ENCODE measurements at regions not wholly inside any gene's neighbourhood (a gene's known extent, or its start where the extent isn't known, plus 50 kb on each side); places are given as distances from the start of the nearest gene placed in this dataset.

GRCh38 chr14:95606266-95606665 lies 71.4 kb downstream of the GLRX5 start:
- no peak for DNase-seq
- POLR2A ChIA-PET (ENCODE audit: unreplicated experiment) = no interaction called here

DNA sequence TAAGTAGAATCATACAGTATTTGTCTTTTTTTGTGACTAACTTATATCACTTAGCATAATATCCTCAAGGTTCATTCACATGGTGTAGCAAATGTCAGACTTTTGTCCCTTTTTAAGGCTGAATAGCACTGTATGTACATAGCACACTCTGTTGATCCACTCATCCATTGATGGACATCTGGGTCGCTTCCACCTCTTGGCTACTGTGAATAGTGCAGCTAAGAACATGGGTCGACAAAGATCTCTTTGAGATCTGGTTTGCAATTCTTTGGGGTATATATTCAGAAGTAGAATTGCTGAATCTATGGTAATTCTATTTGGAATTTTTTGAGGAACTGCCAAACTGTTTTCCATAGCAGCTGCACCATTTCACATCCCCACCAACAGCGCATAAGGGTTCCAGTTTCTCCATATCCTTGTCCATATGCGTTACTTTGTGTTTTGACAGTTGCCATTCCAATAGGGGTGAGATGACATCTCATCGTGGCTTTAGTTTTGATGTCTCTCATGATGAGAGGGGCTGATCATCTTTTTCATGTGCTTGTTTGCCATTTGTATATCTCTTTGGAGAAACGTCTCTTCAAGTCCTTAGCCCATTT lies 73.9 kb downstream of the GLRX5 start:
- intact Hi-C loops (cut with micrococcal nuclease; ENCODE audit: unreplicated experiment) = no loop called here
- no peak for TF ChIP-seq EZH2 (IDR thresholded peaks at IDR 0.05; ENCODE audit: low read depth)
- TF ChIP-seq, protein P1, sequence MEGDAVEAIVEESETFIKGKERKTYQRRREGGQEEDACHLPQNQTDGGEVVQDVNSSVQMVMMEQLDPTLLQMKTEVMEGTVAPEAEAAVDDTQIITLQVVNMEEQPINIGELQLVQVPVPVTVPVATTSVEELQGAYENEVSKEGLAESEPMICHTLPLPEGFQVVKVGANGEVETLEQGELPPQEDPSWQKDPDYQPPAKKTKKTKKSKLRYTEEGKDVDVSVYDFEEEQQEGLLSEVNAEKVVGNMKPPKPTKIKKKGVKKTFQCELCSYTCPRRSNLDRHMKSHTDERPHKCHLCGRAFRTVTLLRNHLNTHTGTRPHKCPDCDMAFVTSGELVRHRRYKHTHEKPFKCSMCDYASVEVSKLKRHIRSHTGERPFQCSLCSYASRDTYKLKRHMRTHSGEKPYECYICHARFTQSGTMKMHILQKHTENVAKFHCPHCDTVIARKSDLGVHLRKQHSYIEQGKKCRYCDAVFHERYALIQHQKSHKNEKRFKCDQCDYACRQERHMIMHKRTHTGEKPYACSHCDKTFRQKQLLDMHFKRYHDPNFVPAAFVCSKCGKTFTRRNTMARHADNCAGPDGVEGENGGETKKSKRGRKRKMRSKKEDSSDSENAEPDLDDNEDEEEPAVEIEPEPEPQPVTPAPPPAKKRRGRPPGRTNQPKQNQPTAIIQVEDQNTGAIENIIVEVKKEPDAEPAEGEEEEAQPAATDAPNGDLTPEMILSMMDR (conservative IDR thresholded peaks at IDR 0.05) = no peak
- Histone ChIP-seq H3K4me2 (no peak overlapping the region), H3K4me3 (no peak overlapping the region), H3K79me2 (ENCODE audit: low read depth) (no peaks in the 10 kb centered on the region), H4K20me1 (ENCODE audit: insufficient read depth) (no peaks in the 10 kb centered on the region), H3K9me3 (ENCODE audit: insufficient read depth, low read depth) (no peaks in the 10 kb centered on the region), H3K27me3 (ENCODE audit: insufficient read depth, low read depth) (peaks cover 66% of the 10 kb centered on the region), H2AFZ (no peak overlapping the region), H3K9me2 (ENCODE audit: insufficient read depth) (no peaks in the 10 kb centered on the region), H3K27ac (no peak overlapping the region), H3F3A (ENCODE audit: insufficient read depth, low read depth) (no peaks in the 10 kb centered on the region), H3K4me1 (replicated peaks; ENCODE audit: insufficient read depth) (no peaks in the 10 kb centered on the region), H3K36me3 (ENCODE audit: low read depth) (no peaks in the 10 kb centered on the region)
- BruUV-seq (replicated peaks) = no TSS peak
- ChIA-PET POLR2A (ENCODE audit: unreplicated experiment) (no interaction called here), CTCF (no interaction called here)
- no peak for DNase-seq

More at GRCh38 chr14:95606266-95606665, 71.4 kb downstream of the GLRX5 start:
- no peak overlapping the region for H2AFZ ChIP-seq
- H3K9me3 ChIP-seq (ENCODE audit: insufficient read depth, low read depth) = no peaks in the 10 kb centered on the region
- H3K4me3 ChIP-seq = no peak overlapping the region
- TF ChIP-seq, protein P1 (conservative IDR thresholded peaks at IDR 0.05) = no peak
- TF ChIP-seq EZH2 (IDR thresholded peaks at IDR 0.05; ENCODE audit: low read depth) = no peak
- no peaks in the 10 kb centered on the region for H3K79me2 ChIP-seq (ENCODE audit: low read depth)
- no peaks in the 10 kb centered on the region for H3K9me2 ChIP-seq (ENCODE audit: insufficient read depth)
- H4K20me1 ChIP-seq (ENCODE audit: insufficient read depth) = no peaks in the 10 kb centered on the region
- H3K4me1 ChIP-seq (replicated peaks; ENCODE audit: insufficient read depth) = no peaks in the 10 kb centered on the region
- no peak overlapping the region for H3K27ac ChIP-seq
- H3K36me3 ChIP-seq (ENCODE audit: low read depth) = no peaks in the 10 kb centered on the region
- no peak overlapping the region for H3K4me2 ChIP-seq
- H3K27me3 ChIP-seq (ENCODE audit: insufficient read depth, low read depth) = peaks cover 55% of the 10 kb centered on the region
- CTCF ChIA-PET = no interaction called here
- H3F3A ChIP-seq (ENCODE audit: insufficient read depth, low read depth) = no peaks in the 10 kb centered on the region
- no TSS peak for BruUV-seq (replicated peaks)
- intact Hi-C loops (cut with micrococcal nuclease; ENCODE audit: unreplicated experiment) = no loop called here

DNA sequence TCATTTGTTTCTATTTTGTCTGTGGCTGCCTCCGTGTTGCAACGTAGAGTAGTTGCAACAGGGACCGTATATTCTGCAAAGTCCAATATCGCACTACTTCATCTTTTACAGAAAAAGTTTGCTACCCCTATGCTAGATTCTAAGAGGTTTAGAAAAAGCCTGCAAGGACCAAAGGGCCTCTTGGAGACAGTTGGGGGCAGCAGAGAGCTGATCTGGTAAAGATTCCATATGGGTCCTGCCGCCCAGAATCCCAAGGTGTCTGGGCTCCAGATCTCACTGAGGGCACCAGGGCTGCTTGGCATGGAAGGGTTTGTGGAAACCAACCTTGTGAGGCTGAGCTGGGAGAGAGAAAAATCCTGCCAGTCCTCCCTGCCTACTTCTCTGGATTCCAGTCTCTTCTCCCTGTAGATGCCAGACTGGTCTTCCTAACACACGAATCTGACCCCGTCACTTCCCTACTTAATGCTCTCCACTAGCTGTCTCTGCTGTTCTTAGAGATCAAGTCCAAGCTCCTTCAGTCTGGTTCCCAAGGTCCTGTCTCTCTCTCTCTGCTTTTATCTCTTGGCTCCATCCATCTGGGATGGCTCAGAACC lies 74.6 kb downstream of the GLRX5 start:
- H3K27me3 ChIP-seq (ENCODE audit: insufficient read depth, low read depth) = peaks cover 65% of the 10 kb centered on the region
- no peak for TF ChIP-seq EZH2 (IDR thresholded peaks at IDR 0.05; ENCODE audit: low read depth)
- TF ChIP-seq, protein P1 (conservative IDR thresholded peaks at IDR 0.05) = peak; percentile 46
- intact Hi-C loops (cut with micrococcal nuclease; ENCODE audit: unreplicated experiment) = no loop called here
- H3K4me2 ChIP-seq = no peak overlapping the region
- H4K20me1 ChIP-seq (ENCODE audit: insufficient read depth) = no peaks in the 10 kb centered on the region
- no peaks in the 10 kb centered on the region for H3F3A ChIP-seq (ENCODE audit: insufficient read depth, low read depth)
- no peak for DNase-seq
- H3K36me3 ChIP-seq (ENCODE audit: low read depth) = no peaks in the 10 kb centered on the region
- H3K4me1 ChIP-seq (replicated peaks; ENCODE audit: insufficient read depth) = no peaks in the 10 kb centered on the region
- no TSS peak for BruUV-seq (replicated peaks)
- no peaks in the 10 kb centered on the region for H3K79me2 ChIP-seq (ENCODE audit: low read depth)
- no peak overlapping the region for H3K4me3 ChIP-seq
- no peaks in the 10 kb centered on the region for H3K9me2 ChIP-seq (ENCODE audit: insufficient read depth)
- no peak overlapping the region for H3K27ac ChIP-seq
- H3K9me3 ChIP-seq (ENCODE audit: insufficient read depth, low read depth) = no peaks in the 10 kb centered on the region
- CTCF ChIA-PET = no interaction called here
- POLR2A ChIA-PET (ENCODE audit: unreplicated experiment) = no interaction called here
- no peak overlapping the region for H2AFZ ChIP-seq
